LNCAP (cell line): ENCODE measurements at regions not wholly inside any gene's neighbourhood (a gene's known extent, or its start where the extent isn't known, plus 50 kb on each side); places are given as distances from the start of the nearest gene placed in this dataset.

Experiments
- CTCF ChIP-seq: fragments of 450-650 bp; IDR thresholded peaks from 2 replicates; pipeline ENCODE4 v1.5.1; 2017; ENCODE audit warnings: mild to moderate bottlenecking

- TF ChIP-seq CTCF: no peak
Observed at GRCh38 chr4:52247941-52248340, 196.8 kb downstream of the SPATA18 start.

- no peak for TF ChIP-seq CTCF
Observed at GRCh38 chr4:52248820-52249219, 197.7 kb downstream of the SPATA18 start.

- no peak for TF ChIP-seq CTCF
Observed at GRCh38 chr4:52249581-52249980, 198.5 kb downstream of the SPATA18 start.

- TF ChIP-seq CTCF: no peak
Observed at GRCh38 chr4:52250154-52250553, 199.1 kb downstream of the SPATA18 start.

GRCh38 chr4:52251864-52252263, 200.8 kb downstream of the SPATA18 start:
- no peak for TF ChIP-seq CTCF

- no peak for TF ChIP-seq CTCF
Observed at GRCh38 chr4:52253025-52253424, 201.9 kb downstream of the SPATA18 start.

GRCh38 chr4:52256522-52256921, 205.4 kb downstream of the SPATA18 start:
- no peak for TF ChIP-seq CTCF

- no peak for TF ChIP-seq CTCF
Observed at GRCh38 chr4:52259978-52260377, 208.9 kb downstream of the SPATA18 start.
